ENCODE measurements at regions not wholly inside any gene's neighbourhood (a gene's known extent, or its start where the extent isn't known, plus 50 kb on each side); places are given as distances from the start of the nearest gene placed in this dataset.
A peak's percentile ranks its signal among the peaks of the same experiment; 100 is the strongest.

DNA sequence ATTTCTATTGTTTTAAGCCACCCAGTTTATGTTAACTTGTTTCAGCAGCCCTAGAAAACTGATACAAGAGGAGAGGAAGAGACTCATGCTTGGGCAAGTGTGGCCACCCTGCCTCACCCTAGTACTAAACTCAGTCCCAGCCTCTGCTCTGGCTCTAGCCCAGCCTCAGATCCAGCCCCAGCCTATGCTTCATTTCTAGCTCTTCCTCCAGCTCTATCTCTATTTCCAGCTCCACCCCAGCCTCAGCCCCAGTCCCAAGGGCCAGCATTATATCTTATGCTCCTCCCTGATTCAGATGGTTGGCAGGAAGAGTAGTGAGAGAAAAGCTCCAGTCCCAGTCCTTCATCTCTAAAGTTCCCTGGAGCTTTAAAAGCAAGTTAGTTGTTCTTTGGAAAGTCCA, 535.5 kb downstream of the PTPRC start:
- ATAC-seq (peak; percentile 25), FAIRE-seq (no peak), DNase-seq (ENCODE audit: low read depth, low spot score) (no peak)
- Histone ChIP-seq H3K79me2 (ENCODE audit: control insufficient read depth, insufficient read depth, low read length) (no peaks in the 10 kb centered on the region), H3K27ac (ENCODE audit: control insufficient read depth, insufficient read depth) (peak overlapping the region; percentile 85), H3K4me2 (ENCODE audit: control insufficient read depth, insufficient read depth) (peak overlapping the region; percentile 61), H3K9me3 (replicated peaks; ENCODE audit: control insufficient read depth, insufficient read depth, low read length) (peaks cover 3% of the 10 kb centered on the region), H3K4me1 (ENCODE audit: control insufficient read depth, insufficient read depth, low read length) (peaks cover 24% of the 10 kb centered on the region), H2AFZ (ENCODE audit: control insufficient read depth, low read depth, low read length) (peak overlapping the region; percentile 75), H3K36me3 (ENCODE audit: control insufficient read depth in 2 of 2, insufficient read depth in 2 of 2, low read length in 1 of 2) (no peaks in the 10 kb centered on the region), H3K9ac (ENCODE audit: control insufficient read depth, insufficient read depth, low read length) (peak overlapping the region; percentile 49), H3K27me3 (replicated peaks in 1 of 2; ENCODE audit: control insufficient read depth in 2 of 2, insufficient read depth in 2 of 2, low read length in 1 of 2) (no peaks in the 10 kb centered on the region), H4K20me1 (ENCODE audit: control insufficient read depth, insufficient read depth) (no peaks in the 10 kb centered on the region), H3K4me3 (no peak overlapping the region)
- ChIA-PET RAD21 (ENCODE audit: unreplicated experiment) (interaction anchor here (0.7 to 3.2 kb wide), 24 partner anchors 8 to 576 kb away, joined by 3 to 33 read pairs (median 6); no protein-coding TSS in a partner anchor), POLR2A (interaction anchor here (1.0 to 2.4 kb wide), 4 partner anchors 8 to 245 kb away, joined by 3 to 10 read pairs (median 6); no protein-coding TSS in a partner anchor), SMC1A (ENCODE audit: uncharacterized antibody, unreplicated experiment) (interaction anchor here (0.7 to 4.2 kb wide), 29 partner anchors 8 to 248 kb away, joined by 3 to 41 read pairs (median 7); no protein-coding TSS in a partner anchor), CTCF (interaction anchor here (1.3 to 2.7 kb wide), 7 partner anchors 12 to 241 kb away, joined by 3 to 14 read pairs (median 11); no protein-coding TSS in a partner anchor)
- BruUV-seq (replicated peaks), result no TSS peak
- in situ Hi-C loops (cut with MboI) (loop anchor here (5.0 kb wide), 1 partner anchor 237 kb away; no protein-coding TSS in a partner anchor), intact Hi-C loops (cut with micrococcal nuclease; ENCODE audit: unreplicated experiment) (loop anchor here (5.0 to 10.0 kb wide), 4 partner anchors 92 to 550 kb away; no protein-coding TSS in a partner anchor)
- TF ChIP-seq, protein P1, sequence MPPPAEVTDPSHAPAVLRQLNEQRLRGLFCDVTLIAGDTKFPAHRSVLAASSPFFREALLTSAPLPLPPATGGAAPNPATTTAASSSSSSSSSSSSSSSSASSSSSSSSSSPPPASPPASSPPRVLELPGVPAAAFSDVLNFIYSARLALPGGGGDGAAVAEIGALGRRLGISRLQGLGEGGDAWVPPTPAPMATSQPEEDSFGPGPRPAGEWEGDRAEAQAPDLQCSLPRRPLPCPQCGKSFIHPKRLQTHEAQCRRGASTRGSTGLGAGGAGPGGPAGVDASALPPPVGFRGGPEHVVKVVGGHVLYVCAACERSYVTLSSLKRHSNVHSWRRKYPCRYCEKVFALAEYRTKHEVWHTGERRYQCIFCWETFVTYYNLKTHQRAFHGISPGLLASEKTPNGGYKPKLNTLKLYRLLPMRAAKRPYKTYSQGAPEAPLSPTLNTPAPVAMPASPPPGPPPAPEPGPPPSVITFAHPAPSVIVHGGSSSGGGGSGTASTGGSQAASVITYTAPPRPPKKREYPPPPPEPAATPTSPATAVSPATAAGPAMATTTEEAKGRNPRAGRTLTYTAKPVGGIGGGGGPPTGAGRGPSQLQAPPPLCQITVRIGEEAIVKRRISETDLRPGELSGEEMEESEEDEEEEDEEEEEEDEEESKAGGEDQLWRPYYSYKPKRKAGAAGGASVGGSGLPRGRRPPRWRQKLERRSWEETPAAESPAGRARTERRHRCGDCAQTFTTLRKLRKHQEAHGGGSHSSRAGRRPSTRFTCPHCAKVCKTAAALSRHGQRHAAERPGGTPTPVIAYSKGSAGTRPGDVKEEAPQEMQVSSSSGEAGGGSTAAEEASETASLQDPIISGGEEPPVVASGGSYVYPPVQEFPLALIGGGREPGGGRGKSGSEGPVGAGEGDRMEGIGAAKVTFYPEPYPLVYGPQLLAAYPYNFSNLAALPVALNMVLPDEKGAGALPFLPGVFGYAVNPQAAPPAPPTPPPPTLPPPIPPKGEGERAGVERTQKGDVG (CRISPR knock-in tag; IDR thresholded peaks at IDR 0.05), result no peak
- TF ChIP-seq CBX3 (IDR thresholded peaks at IDR 0.05; ENCODE audit: borderline replicate concordance, low read depth), result no peak
- no peak for TF ChIP-seq ZNF384 (IDR thresholded peaks at IDR 0.05; ENCODE audit: borderline replicate concordance, low read depth, low read length)
- TF ChIP-seq, protein P2, sequence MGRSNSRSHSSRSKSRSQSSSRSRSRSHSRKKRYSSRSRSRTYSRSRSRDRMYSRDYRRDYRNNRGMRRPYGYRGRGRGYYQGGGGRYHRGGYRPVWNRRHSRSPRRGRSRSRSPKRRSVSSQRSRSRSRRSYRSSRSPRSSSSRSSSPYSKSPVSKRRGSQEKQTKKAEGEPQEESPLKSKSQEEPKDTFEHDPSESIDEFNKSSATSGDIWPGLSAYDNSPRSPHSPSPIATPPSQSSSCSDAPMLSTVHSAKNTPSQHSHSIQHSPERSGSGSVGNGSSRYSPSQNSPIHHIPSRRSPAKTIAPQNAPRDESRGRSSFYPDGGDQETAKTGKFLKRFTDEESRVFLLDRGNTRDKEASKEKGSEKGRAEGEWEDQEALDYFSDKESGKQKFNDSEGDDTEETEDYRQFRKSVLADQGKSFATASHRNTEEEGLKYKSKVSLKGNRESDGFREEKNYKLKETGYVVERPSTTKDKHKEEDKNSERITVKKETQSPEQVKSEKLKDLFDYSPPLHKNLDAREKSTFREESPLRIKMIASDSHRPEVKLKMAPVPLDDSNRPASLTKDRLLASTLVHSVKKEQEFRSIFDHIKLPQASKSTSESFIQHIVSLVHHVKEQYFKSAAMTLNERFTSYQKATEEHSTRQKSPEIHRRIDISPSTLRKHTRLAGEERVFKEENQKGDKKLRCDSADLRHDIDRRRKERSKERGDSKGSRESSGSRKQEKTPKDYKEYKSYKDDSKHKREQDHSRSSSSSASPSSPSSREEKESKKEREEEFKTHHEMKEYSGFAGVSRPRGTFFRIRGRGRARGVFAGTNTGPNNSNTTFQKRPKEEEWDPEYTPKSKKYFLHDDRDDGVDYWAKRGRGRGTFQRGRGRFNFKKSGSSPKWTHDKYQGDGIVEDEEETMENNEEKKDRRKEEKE (IDR thresholded peaks at IDR 0.05), result no peak
